Fibroblast of villous mesenchyme (primary cell): ENCODE measurements at regions not wholly inside any gene's neighbourhood (a gene's known extent, or its start where the extent isn't known, plus 50 kb on each side); places are given as distances from the start of the nearest gene placed in this dataset.

ENCODE experiments used
- DNase-seq: peaks from one replicate; pipeline ENCODE4 v3.0.0-alpha.2; 2010; ENCODE audit warnings: low read depth
- H3K4me3 ChIP-seq: 2 replicates; pipeline ENCODE4 v1.5.1; 2011; ENCODE audit warnings: low read depth, mild to moderate bottlenecking, low read length
- CTCF ChIP-seq: IDR thresholded peaks from 2 replicates; pipeline ENCODE4 v1.5.1; 2012; ENCODE audit warnings: low read depth, mild to moderate bottlenecking, low read length; ENCODE audit not compliant: insufficient read depth

GRCh38 chr2:21658907-21659477, 535.2 kb downstream of the TDRD15 start:
- no peak for TF ChIP-seq CTCF
- no peak overlapping the region for H3K4me3 ChIP-seq
- peak; percentile 42 for DNase-seq

GRCh38 chr2:21664083-21664482, 540.3 kb downstream of the TDRD15 start:
- no peak for DNase-seq
- no peak overlapping the region for H3K4me3 ChIP-seq
- TF ChIP-seq CTCF = no peak

GRCh38 chr2:21667638-21668037, 543.9 kb downstream of the TDRD15 start:
- H3K4me3 ChIP-seq = no peak overlapping the region
- no peak for DNase-seq
- no peak for TF ChIP-seq CTCF

GRCh38 chr2:21668078-21668710, 544.4 kb downstream of the TDRD15 start:
- DNase-seq = no peak
- no peak for TF ChIP-seq CTCF
- no peak overlapping the region for H3K4me3 ChIP-seq

GRCh38 chr2:21676041-21676440, 552.3 kb downstream of the TDRD15 start:
- H3K4me3 ChIP-seq = no peak overlapping the region
- DNase-seq = no peak
- TF ChIP-seq CTCF = no peak

GRCh38 chr2:21676676-21677075, 552.9 kb downstream of the TDRD15 start:
- TF ChIP-seq CTCF = no peak
- DNase-seq = no peak
- H3K4me3 ChIP-seq = no peak overlapping the region

GRCh38 chr2:21683838-21684237, 560.1 kb downstream of the TDRD15 start:
- H3K4me3 ChIP-seq = no peak overlapping the region
- no peak for DNase-seq
- no peak for TF ChIP-seq CTCF
